PC-3 (cell line): ENCODE measurements at regions not wholly inside any gene's neighbourhood (a gene's known extent, or its start where the extent isn't known, plus 50 kb on each side); places are given as distances from the start of the nearest gene placed in this dataset.

ENCODE experiments used
- CTCF ChIP-seq: fragments of 300-600 bp; sonication (generic); conservative IDR thresholded peaks from 2 replicates; pipeline ENCODE4 v1.5.1; 2017; ENCODE audit warnings: antibody characterized with exemption, low read depth, mild to moderate bottlenecking, low read length
- EZH2 ChIP-seq: fragments of 300-600 bp; sonication (generic); IDR thresholded peaks from one replicate; pipeline ENCODE4 v1.6.1; 2017; ENCODE audit warnings: antibody characterized with exemption, mild to moderate bottlenecking, low read length; ENCODE audit not compliant: unreplicated experiment
- EZH2phosphoT487 ChIP-seq: fragments of 300-600 bp; sonication (generic); IDR thresholded peaks from 2 replicates; pipeline ENCODE4 v1.6.1; 2018; ENCODE audit warnings: mild to moderate bottlenecking, antibody characterized with exemption, low read length, borderline replicate concordance

DNA sequence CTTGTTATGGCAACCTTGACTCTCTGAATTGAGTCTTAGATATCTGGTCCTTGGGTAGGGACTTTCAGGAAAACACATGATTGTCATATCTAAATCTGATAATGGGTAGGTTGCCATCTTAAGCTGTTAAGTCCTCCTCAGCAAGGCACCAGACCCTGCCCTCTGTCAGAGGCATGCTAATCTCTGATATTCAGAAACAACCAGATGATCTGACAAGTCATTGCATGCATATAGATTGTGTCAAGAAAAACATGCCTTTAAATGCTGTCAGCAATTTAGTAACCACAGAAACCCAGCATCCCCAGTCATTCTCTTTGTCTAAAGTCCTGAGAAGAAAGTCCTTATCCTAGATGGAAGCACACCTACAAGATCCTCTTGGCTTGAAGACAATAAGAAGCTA is 149.1 kb downstream of the EDN1 start:
- no peak for TF ChIP-seq CTCF
- TF ChIP-seq EZH2, result no peak
- no peak for TF ChIP-seq EZH2phosphoT487
